Gastrocnemius medialis (tissue), 4 donors: ENCODE measurements at regions not wholly inside any gene's neighbourhood (a gene's known extent, or its start where the extent isn't known, plus 50 kb on each side); places are given as distances from the start of the nearest gene placed in this dataset.

Experiments used
- CTCF ChIP-seq, 5 experiments: fragments of 450-650 bp in 3 of 5; fragments of 200-600 bp in 2 of 5; sonication (generic) in 2 of 5; IDR thresholded peaks in 4 of 5; conservative IDR thresholded peaks in 1 of 5; 1 replicate in 4 of 5; 2 replicates in 1 of 5; pipeline ENCODE4 v1.5.1; 2016 to 2019; ENCODE audit warnings: antibody characterized with exemption in 5 of 5, mild to moderate bottlenecking in 3 of 5, moderate library complexity in 3 of 5
- POLR2A ChIP-seq, 2 donors: fragments of 450-650 bp; IDR thresholded peaks; one replicate each; pipeline ENCODE4 v1.6.1; 2017; ENCODE audit warnings: antibody characterized with exemption in 2 of 2, mild to moderate bottlenecking in 2 of 2, moderate library complexity in 2 of 2

DNA sequence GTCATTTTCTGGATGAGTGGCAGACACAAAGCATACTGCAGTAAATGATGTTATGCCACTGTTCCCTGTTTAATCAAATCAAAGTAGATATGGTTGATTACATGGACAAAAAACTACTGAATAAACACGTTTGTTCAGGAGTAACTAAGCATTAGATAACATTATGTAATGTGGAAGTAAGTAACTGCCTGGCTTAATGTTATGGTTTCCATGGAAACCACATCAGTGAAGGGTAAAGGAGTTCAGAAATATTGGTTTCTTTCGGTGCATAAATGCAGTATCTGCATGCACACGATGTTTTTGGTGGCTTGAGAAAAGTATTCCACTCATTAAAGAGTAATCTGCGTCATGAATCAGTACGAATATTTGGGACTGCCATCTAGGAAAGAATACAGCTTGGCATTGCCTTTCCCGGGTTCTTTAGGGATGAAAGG, 131.3 kb upstream of the PRKCQ start:
- TF ChIP-seq CTCF (IDR thresholded peaks at IDR 0.05 in 4 of 5, conservative IDR thresholded peaks at IDR 0.05 in 1 of 5) (no peak), POLR2A (IDR thresholded peaks at IDR 0.05) (no peak)
